HL-60 (cell line): ENCODE measurements at regions not wholly inside any gene's neighbourhood (a gene's known extent, or its start where the extent isn't known, plus 50 kb on each side); places are given as distances from the start of the nearest gene placed in this dataset.

ENCODE experiments used
- CTCF ChIP-seq: IDR thresholded peaks from one replicate; pipeline ENCODE4 v1.5.1; 2011; ENCODE audit warnings: low read length, control low read depth, inconsistent platforms; ENCODE audit not compliant: insufficient read depth
- POLR2AphosphoS5 ChIP-seq: IDR thresholded peaks from 2 replicates; pipeline ENCODE4 v1.6.1; 2012; ENCODE audit warnings: low read depth

GRCh38 chr13:99087954-99088491 lies 110.2 kb upstream of the DOCK9 start:
- TF ChIP-seq CTCF (no peak), POLR2AphosphoS5 (no peak)
